Ovary (tissue), 7 donors: ENCODE measurements at regions not wholly inside any gene's neighbourhood (a gene's known extent, or its start where the extent isn't known, plus 50 kb on each side); places are given as distances from the start of the nearest gene placed in this dataset.

Experiments
- DNase-seq, 5 donors: peaks; one replicate each; pipeline ENCODE4 v3.0.0-alpha.2; 2019 to 2020
- H3K27ac ChIP-seq, 2 donors: fragments of 200-600 bp; one replicate each; pipeline versions ENCODE4 v1.5.1 to v1.8.0; 2019 to 2022
- H3K27me3 ChIP-seq: fragments of 200-600 bp; one replicate; pipeline ENCODE4 v1.8.0; 2022
- H3K36me3 ChIP-seq: fragments of 200-600 bp; sonication (generic); one replicate; pipeline ENCODE4 v1.5.1; 2019
- H3K4me1 ChIP-seq: one replicate; pipeline ENCODE4 v1.8.1; 2013; ENCODE audit warnings: mild to moderate bottlenecking, moderate library complexity; ENCODE audit not compliant: insufficient read depth
- H3K4me3 ChIP-seq: fragments of 200-600 bp; sonication (generic); one replicate; pipeline ENCODE4 v1.5.1; 2017
- H3K9me3 ChIP-seq, 2 donors: fragments of 200-600 bp in 1 of 2; sonication (generic) in 1 of 2; one replicate each; pipeline versions ENCODE4 v1.5.1 to v1.8.1; 2013 to 2019; ENCODE audit warnings: mild to moderate bottlenecking in 1 of 2, moderate library complexity in 1 of 2
- EP300 ChIP-seq: sonication (generic); formaldehyde crosslinking; IDR thresholded peaks from one replicate; pipeline ENCODE4 v1.6.1; 2017; ENCODE audit warnings: antibody characterized with exemption
- POLR2A ChIP-seq: fragments of 450-650 bp; IDR thresholded peaks from one replicate; pipeline ENCODE4 v1.6.1; 2017; ENCODE audit warnings: antibody characterized with exemption, mild to moderate bottlenecking, moderate library complexity
- WGBS, 3 donors: extraction: QIAGEN DNeasy Blood & Tissue Kit in 1 of 3; methylation state at CpG; one replicate each; pipeline versions ENCODE4 v1.1.5 to v1.1.7; 2013 to 2017; 5-methylcytosine and 5-hydroxymethylcytosine counted together
- intact Hi-C, 4 donors: fragments of 100-400 bp; cut with DNase I; formaldehyde crosslinking; loops; one replicate each; pipeline versions ENCODE4 v1.11.0 to v1.15.1; 2022 to 2023
- TF ChIP-seq, protein P1 (sequence below), 3 donors: fragments of 450-650 bp in 2 of 3; fragments of 200-600 bp in 1 of 3; IDR thresholded peaks; one replicate each; pipeline versions ENCODE4 v1.5.1 to v1.8.0; 2016 to 2022; ENCODE audit warnings: antibody characterized with exemption in 3 of 3, mild to moderate bottlenecking in 1 of 3
- donor health status: DM: no; HTN: no; CAD: no; lungs with moderate emphysema.
- donor health status: DM: no; HTN: no; CAD: no.
- donor health status: Bipolar disorder and iron deficiency.
- donor health status: DM: no; HTN: no; CAD: no.
- donor health status: DM: yes; HTN: yes; CAD: no.

- no peaks in the 10 kb centered on the region for H3K27me3 ChIP-seq
- H3K4me1 ChIP-seq = no peaks in the 10 kb centered on the region
- TF ChIP-seq EP300 (no peak), POLR2A (no peak)
- intact Hi-C loops = no loop called here
- no peak overlapping the region for H3K27ac ChIP-seq
- 34 to 59% (median 48%) methylated on average over 5 of the region's 5 CpGs for WGBS, 3 donors
- no peaks in the 10 kb centered on the region for H3K9me3 ChIP-seq
- H3K4me3 ChIP-seq = no peak overlapping the region
- no peak for DNase-seq
- no peaks in the 10 kb centered on the region for H3K36me3 ChIP-seq
Measured at GRCh38 chr13:55661505-55661904, 1479.2 kb upstream of the PRR20A start.

- DNase-seq = no peak
- intact Hi-C loops = no loop called here
- no peaks in the 10 kb centered on the region for H3K4me1 ChIP-seq
- no peak overlapping the region for H3K4me3 ChIP-seq
- TF ChIP-seq, protein P1, sequence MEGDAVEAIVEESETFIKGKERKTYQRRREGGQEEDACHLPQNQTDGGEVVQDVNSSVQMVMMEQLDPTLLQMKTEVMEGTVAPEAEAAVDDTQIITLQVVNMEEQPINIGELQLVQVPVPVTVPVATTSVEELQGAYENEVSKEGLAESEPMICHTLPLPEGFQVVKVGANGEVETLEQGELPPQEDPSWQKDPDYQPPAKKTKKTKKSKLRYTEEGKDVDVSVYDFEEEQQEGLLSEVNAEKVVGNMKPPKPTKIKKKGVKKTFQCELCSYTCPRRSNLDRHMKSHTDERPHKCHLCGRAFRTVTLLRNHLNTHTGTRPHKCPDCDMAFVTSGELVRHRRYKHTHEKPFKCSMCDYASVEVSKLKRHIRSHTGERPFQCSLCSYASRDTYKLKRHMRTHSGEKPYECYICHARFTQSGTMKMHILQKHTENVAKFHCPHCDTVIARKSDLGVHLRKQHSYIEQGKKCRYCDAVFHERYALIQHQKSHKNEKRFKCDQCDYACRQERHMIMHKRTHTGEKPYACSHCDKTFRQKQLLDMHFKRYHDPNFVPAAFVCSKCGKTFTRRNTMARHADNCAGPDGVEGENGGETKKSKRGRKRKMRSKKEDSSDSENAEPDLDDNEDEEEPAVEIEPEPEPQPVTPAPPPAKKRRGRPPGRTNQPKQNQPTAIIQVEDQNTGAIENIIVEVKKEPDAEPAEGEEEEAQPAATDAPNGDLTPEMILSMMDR (IDR thresholded peaks at IDR 0.05) = no peak
- TF ChIP-seq EP300 = no peak
- TF ChIP-seq POLR2A = no peak
- H3K27me3 ChIP-seq = no peaks in the 10 kb centered on the region
- no peaks in the 10 kb centered on the region for H3K36me3 ChIP-seq
- WGBS, 3 donors = 39 to 62% (median 41%) methylated on average over 3 of the region's 3 CpGs
- H3K27ac ChIP-seq = no peak overlapping the region
- no peaks in the 10 kb centered on the region for H3K9me3 ChIP-seq
Measured at GRCh38 chr13:55664178-55664577, 1476.5 kb upstream of the PRR20A start.

DNA sequence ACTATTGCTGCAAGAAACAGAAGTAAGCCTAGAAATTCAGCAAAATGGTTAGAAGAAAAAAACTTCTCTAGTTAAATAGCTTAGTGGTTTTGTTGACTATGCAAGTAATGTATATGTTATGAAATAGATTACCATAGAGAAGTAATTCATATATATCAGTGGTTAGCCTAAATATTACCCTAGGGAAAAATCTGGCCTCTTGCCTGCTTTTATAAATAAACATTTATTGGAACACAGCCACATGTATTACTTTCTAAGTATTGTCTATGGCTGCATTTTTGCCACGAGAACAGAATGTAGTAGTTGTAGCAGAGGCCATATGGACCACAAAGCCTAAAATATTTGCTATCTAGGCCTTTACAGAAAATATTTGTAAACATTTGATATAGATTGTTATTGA, 1471.7 kb upstream of the PRR20A start:
- Histone ChIP-seq H3K27ac (no peak overlapping the region), H3K9me3 (no peaks in the 10 kb centered on the region), H3K27me3 (no peaks in the 10 kb centered on the region), H3K4me3 (no peak overlapping the region), H3K4me1 (no peaks in the 10 kb centered on the region), H3K36me3 (no peaks in the 10 kb centered on the region)
- WGBS, 3 donors = 16 to 36% (median 20%) methylated on average over 1 of the region's 1 CpG
- no peak for DNase-seq
- intact Hi-C loops = no loop called here
- no peak for TF ChIP-seq POLR2A
- TF ChIP-seq EP300 = no peak
- TF ChIP-seq, protein P1 (IDR thresholded peaks at IDR 0.05) = no peak

- no peak overlapping the region for H3K27ac ChIP-seq
- H3K36me3 ChIP-seq = no peaks in the 10 kb centered on the region
- no peaks in the 10 kb centered on the region for H3K9me3 ChIP-seq
- WGBS, 3 donors = 83 to 95% (median 91%) methylated on average over 2 of the region's 2 CpGs
- TF ChIP-seq EP300 = no peak
- TF ChIP-seq, protein P1 (IDR thresholded peaks at IDR 0.05) = no peak
- no peak for TF ChIP-seq POLR2A
- H3K4me3 ChIP-seq = no peak overlapping the region
- no peaks in the 10 kb centered on the region for H3K27me3 ChIP-seq
- no peaks in the 10 kb centered on the region for H3K4me1 ChIP-seq
- intact Hi-C loops = no loop called here
- no peak for DNase-seq
Measured at GRCh38 chr13:55673910-55674309, 1466.8 kb upstream of the PRR20A start.

- no peaks in the 10 kb centered on the region for H3K9me3 ChIP-seq
- intact Hi-C loops = no loop called here
- H3K4me1 ChIP-seq = no peaks in the 10 kb centered on the region
- no peak overlapping the region for H3K4me3 ChIP-seq
- no peaks in the 10 kb centered on the region for H3K27me3 ChIP-seq
- no peak for DNase-seq
- H3K36me3 ChIP-seq = no peaks in the 10 kb centered on the region
- 61 to 68% (median 62%) methylated on average over 3 of the region's 3 CpGs for WGBS, 3 donors
- no peak overlapping the region for H3K27ac ChIP-seq
- no peak for TF ChIP-seq POLR2A
- TF ChIP-seq EP300 = no peak
- TF ChIP-seq, protein P1 (IDR thresholded peaks at IDR 0.05) = no peak
Measured at GRCh38 chr13:55682776-55683175, 1457.9 kb upstream of the PRR20A start.
